Adrenal gland (tissue), 5 donors: ENCODE measurements at regions not wholly inside any gene's neighbourhood (a gene's known extent, or its start where the extent isn't known, plus 50 kb on each side); places are given as distances from the start of the nearest gene placed in this dataset.

ENCODE experiments used
- POLR2A ChIP-seq, 2 donors: fragments of 450-650 bp; IDR thresholded peaks; one replicate each; pipeline ENCODE4 v1.6.1; 2017; ENCODE audit warnings: antibody characterized with exemption in 2 of 2, mild to moderate bottlenecking in 2 of 2, moderate library complexity in 1 of 2
- TF ChIP-seq, protein P1 (sequence below), 6 experiments: fragments of 450-650 bp in 4 of 6; fragments of 200-600 bp in 2 of 6; sonication (generic) in 1 of 6; IDR thresholded peaks; 1 replicate in 5 of 6; 2 replicates in 1 of 6; pipeline versions ENCODE4 v1.5.1 to v1.8.0; 2016 to 2021; ENCODE audit warnings: antibody characterized with exemption in 6 of 6, mild to moderate bottlenecking in 2 of 6, moderate library complexity in 1 of 6
- donor health status: DM: no; HTN: no; CAD: no.

DNA sequence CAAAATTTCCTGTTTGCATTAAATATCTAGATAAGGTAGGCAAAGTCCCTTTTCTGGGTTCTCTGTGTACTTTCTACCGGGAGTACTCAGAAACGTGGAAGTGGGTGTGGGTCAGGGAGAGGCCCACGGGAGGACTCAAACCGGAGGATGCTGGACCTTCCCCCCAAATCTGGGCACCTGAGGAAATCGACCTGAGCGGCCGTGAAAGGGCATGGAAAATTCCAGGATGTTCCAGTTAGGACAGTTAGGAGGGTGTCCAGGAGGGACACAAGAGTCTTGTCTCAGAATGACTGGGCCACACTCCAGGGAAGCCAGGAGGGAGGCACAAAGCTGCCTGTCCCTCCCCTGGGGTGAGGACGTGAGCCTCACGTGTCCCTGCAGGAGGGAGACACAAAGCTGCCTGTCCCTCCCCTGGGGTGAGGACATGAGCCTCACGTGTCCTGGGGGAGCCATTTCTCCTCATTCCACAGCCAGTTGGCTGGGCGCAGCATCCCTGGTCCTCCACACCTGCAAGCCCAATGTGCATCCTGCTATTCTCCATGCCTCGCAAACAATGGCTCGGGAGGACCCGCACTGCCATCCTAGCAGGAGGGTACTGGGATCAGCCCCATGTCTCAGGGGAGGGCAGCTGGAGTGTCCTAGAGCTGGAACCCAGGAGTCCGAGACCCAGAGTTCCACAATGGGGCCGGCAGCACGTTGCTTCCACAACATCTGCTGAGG lies 190.5 kb upstream of the PPP2R2D start:
- TF ChIP-seq, protein P1, sequence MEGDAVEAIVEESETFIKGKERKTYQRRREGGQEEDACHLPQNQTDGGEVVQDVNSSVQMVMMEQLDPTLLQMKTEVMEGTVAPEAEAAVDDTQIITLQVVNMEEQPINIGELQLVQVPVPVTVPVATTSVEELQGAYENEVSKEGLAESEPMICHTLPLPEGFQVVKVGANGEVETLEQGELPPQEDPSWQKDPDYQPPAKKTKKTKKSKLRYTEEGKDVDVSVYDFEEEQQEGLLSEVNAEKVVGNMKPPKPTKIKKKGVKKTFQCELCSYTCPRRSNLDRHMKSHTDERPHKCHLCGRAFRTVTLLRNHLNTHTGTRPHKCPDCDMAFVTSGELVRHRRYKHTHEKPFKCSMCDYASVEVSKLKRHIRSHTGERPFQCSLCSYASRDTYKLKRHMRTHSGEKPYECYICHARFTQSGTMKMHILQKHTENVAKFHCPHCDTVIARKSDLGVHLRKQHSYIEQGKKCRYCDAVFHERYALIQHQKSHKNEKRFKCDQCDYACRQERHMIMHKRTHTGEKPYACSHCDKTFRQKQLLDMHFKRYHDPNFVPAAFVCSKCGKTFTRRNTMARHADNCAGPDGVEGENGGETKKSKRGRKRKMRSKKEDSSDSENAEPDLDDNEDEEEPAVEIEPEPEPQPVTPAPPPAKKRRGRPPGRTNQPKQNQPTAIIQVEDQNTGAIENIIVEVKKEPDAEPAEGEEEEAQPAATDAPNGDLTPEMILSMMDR (IDR thresholded peaks at IDR 0.05): no peak
- TF ChIP-seq POLR2A (IDR thresholded peaks at IDR 0.05): no peak
